Common myeloid progenitor, CD34-positive (primary cell): ENCODE measurements at regions not wholly inside any gene's neighbourhood (a gene's known extent, or its start where the extent isn't known, plus 50 kb on each side); places are given as distances from the start of the nearest gene placed in this dataset.
"Not testable (repeated sequence)": the region's sequence is repeated elsewhere in the genome, so short reads cannot be mapped to it uniquely, and the experiment has no call there.

ENCODE experiments used
- CTCF ChIA-PET: fragments of 350-600 bp; sonication (Branson Sonifier 250); formaldehyde crosslinking; loops from one replicate; lab custom pipeline; 2021; ENCODE audit warnings: antibody characterized with exemption; lab: Charles Lee
- POLR2A ChIA-PET: fragments of 350-600 bp; sonication (Branson Sonifier 250); formaldehyde crosslinking; loops from one replicate; lab custom pipeline; 2021; ENCODE audit warnings: antibody characterized with exemption; lab: Charles Lee
- DNase-seq, 3 donors: peaks; one replicate each; pipeline versions ENCODE4 v3.0.0 to v3.0.0-alpha.2; 2013
- H3K27ac ChIP-seq, 2 experiments: 1 replicate in 1 of 2; 2 replicates in 1 of 2; pipeline ENCODE4 v1.7.0; 2013; ENCODE audit warnings: inconsistent platforms in 2 of 2, low read length in 2 of 2, mild to moderate bottlenecking in 2 of 2, low read depth in 1 of 2, moderate library complexity in 1 of 2; ENCODE audit not compliant: severe bottlenecking in 2 of 2, insufficient read depth in 1 of 2, poor library complexity in 1 of 2
- H3K27me3 ChIP-seq, 5 experiments: replicated peaks in 2 of 5; 1 replicate in 3 of 5; 2 replicates in 2 of 5; pipeline versions ENCODE4 v1.6.1 to v1.7.0; 2013; ENCODE audit warnings: low read length in 4 of 5, mild to moderate bottlenecking in 2 of 5, moderate library complexity in 2 of 5, inconsistent platforms in 1 of 5; ENCODE audit not compliant: insufficient read depth in 5 of 5, control insufficient read depth in 4 of 5
- H3K36me3 ChIP-seq, 4 experiments: 1 replicate in 2 of 4; 2 replicates in 2 of 4; pipeline versions ENCODE4 v1.6.1 to v1.7.0; 2013; ENCODE audit warnings: low read length in 3 of 4, control low read depth in 1 of 4, mild to moderate bottlenecking in 1 of 4; ENCODE audit not compliant: control insufficient read depth in 4 of 4, insufficient read depth in 4 of 4
- H3K4me1 ChIP-seq, 4 experiments: 1 replicate in 3 of 4; 2 replicates in 1 of 4; pipeline versions ENCODE4 v1.6.1 to v1.7.1; 2013; ENCODE audit warnings: low read length in 3 of 4, mild to moderate bottlenecking in 3 of 4, control low read depth in 1 of 4, inconsistent platforms in 1 of 4, moderate library complexity in 1 of 4; ENCODE audit not compliant: control insufficient read depth in 4 of 4, insufficient read depth in 4 of 4; ENCODE audit errors: control extremely low read depth in 1 of 4
- H3K4me3 ChIP-seq, 7 experiments: 1 replicate in 4 of 7; 2 replicates in 3 of 7; pipeline versions ENCODE4 v1.5.1 to v1.7.0; 2013; ENCODE audit warnings: mild to moderate bottlenecking in 7 of 7, low read length in 6 of 7, moderate library complexity in 6 of 7, inconsistent platforms in 2 of 7, low read depth in 2 of 7, control low read depth in 1 of 7; ENCODE audit not compliant: insufficient read depth in 4 of 7, control insufficient read depth in 1 of 7; ENCODE audit errors: extremely low read depth in 1 of 7
- H3K9me3 ChIP-seq, 5 experiments: 1 replicate in 4 of 5; 2 replicates in 1 of 5; pipeline versions ENCODE4 v1.6.1 to v1.7.1; 2013; ENCODE audit warnings: low read length in 4 of 5, mild to moderate bottlenecking in 2 of 5, inconsistent platforms in 1 of 5, low read depth in 1 of 5, moderate library complexity in 1 of 5; ENCODE audit not compliant: control insufficient read depth in 4 of 5, insufficient read depth in 2 of 5; ENCODE audit errors: control extremely low read depth in 1 of 5
- WGBS: methylation state at CpG from one replicate; pipeline ENCODE4 v1.1.5; 2013; ENCODE audit not compliant: insufficient coverage; 5-methylcytosine and 5-hydroxymethylcytosine counted together

GRCh38 chr16:65745201-65745708, 621.2 kb upstream of the CDH5 start:
- H3K27ac ChIP-seq, result no peak overlapping the region
- H3K27me3 ChIP-seq, result peaks cover 0 to 11% (median 2%) of the 10 kb centered on the region in 5 experiments
- ChIA-PET POLR2A (no interaction called here), CTCF (no interaction called here)
- H3K4me1 ChIP-seq, result no peaks in the 10 kb centered on the region
- peaks cover 0 to 4% (median 0%) of the 10 kb centered on the region in 5 experiments for H3K9me3 ChIP-seq
- H3K4me3 ChIP-seq, result no peak overlapping the region
- no peak for DNase-seq
- 100% methylated on average over 1 of the region's 1 CpG for WGBS
- H3K36me3 ChIP-seq, result no peaks in the 10 kb centered on the region

GRCh38 chr16:65744401-65744800, 622.1 kb upstream of the CDH5 start:
- H3K4me3 ChIP-seq, result no peak overlapping the region
- 100% methylated on average over 2 of the region's 2 CpGs for WGBS
- CTCF ChIA-PET, result no interaction called here
- no peaks in the 10 kb centered on the region for H3K4me1 ChIP-seq
- POLR2A ChIA-PET, result no interaction called here
- H3K27ac ChIP-seq, result no peak overlapping the region
- peaks cover 0 to 4% (median 0%) of the 10 kb centered on the region in 5 experiments for H3K9me3 ChIP-seq
- no peak for DNase-seq
- H3K27me3 ChIP-seq, result peaks cover 0 to 6% (median 2%) of the 10 kb centered on the region in 5 experiments
- H3K36me3 ChIP-seq, result no peaks in the 10 kb centered on the region

- H3K9me3 ChIP-seq, result peaks cover 0 to 4% (median 0%) of the 10 kb centered on the region in 5 experiments
- CTCF ChIA-PET, result no interaction called here
- WGBS, result 94% methylated on average over 2 of the region's 3 CpGs
- no peak overlapping the region for H3K27ac ChIP-seq
- no peaks in the 10 kb centered on the region for H3K36me3 ChIP-seq
- no peak for DNase-seq
- POLR2A ChIA-PET, result no interaction called here
- H3K4me3 ChIP-seq, result no peak overlapping the region
- no peaks in the 10 kb centered on the region for H3K4me1 ChIP-seq
- H3K27me3 ChIP-seq, result peaks cover 0 to 2% (median 0%) of the 10 kb centered on the region in 5 experiments
Observed at GRCh38 chr16:65743558-65743957, 621.7 kb upstream of the CDH11 start.

- Histone ChIP-seq H3K27me3 (peaks cover 0 to 4% (median 2%) of the 10 kb centered on the region in 5 experiments), H3K36me3 (no peaks in the 10 kb centered on the region), H3K9me3 (peaks cover 0 to 4% (median 0%) of the 10 kb centered on the region in 5 experiments), H3K4me1 (no peaks in the 10 kb centered on the region), H3K27ac (no peak overlapping the region), H3K4me3 (no peak overlapping the region)
- no peak for DNase-seq
- POLR2A ChIA-PET, result no interaction called here
- CTCF ChIA-PET, result no interaction called here
Observed at GRCh38 chr16:65740711-65741110, 618.8 kb upstream of the CDH11 start.

GRCh38 chr16:65739518-65739917, 617.7 kb upstream of the CDH11 start:
- no peaks in the 10 kb centered on the region for H3K36me3 ChIP-seq
- H3K27ac ChIP-seq, result no peak overlapping the region
- no peak overlapping the region for H3K4me3 ChIP-seq
- H3K9me3 ChIP-seq, result peaks cover 0 to 4% (median 0%) of the 10 kb centered on the region in 5 experiments
- no peaks in the 10 kb centered on the region for H3K4me1 ChIP-seq
- 56% methylated on average over 2 of the region's 3 CpGs for WGBS
- peaks cover 0 to 4% (median 2%) of the 10 kb centered on the region in 5 experiments for H3K27me3 ChIP-seq
- DNase-seq, result no peak
- ChIA-PET CTCF (no interaction called here), POLR2A (no interaction called here)

- 68% methylated on average over 3 of the region's 4 CpGs for WGBS
- Histone ChIP-seq H3K36me3 (no peaks in the 10 kb centered on the region), H3K4me3 (no peak overlapping the region), H3K27me3 (peaks cover 0 to 4% (median 4%) of the 10 kb centered on the region in 5 experiments), H3K9me3 (no peaks in the 10 kb centered on the region), H3K27ac (no peak overlapping the region), H3K4me1 (no peaks in the 10 kb centered on the region)
- CTCF ChIA-PET, result no interaction called here
- DNase-seq, result no peak
- POLR2A ChIA-PET, result no interaction called here
Observed at GRCh38 chr16:65737831-65738230, 616.0 kb upstream of the CDH11 start.

- H3K36me3 ChIP-seq, POLR2A ChIA-PET, H3K27me3 ChIP-seq, H3K27ac ChIP-seq, H3K9me3 ChIP-seq, H3K4me3 ChIP-seq, H3K4me1 ChIP-seq, DNase-seq, CTCF ChIA-PET: not testable (repeated sequence)
Observed at GRCh38 chr16:65735615-65736014, 613.8 kb upstream of the CDH11 start.
